Fibroblast of villous mesenchyme (primary cell): ENCODE measurements at regions not wholly inside any gene's neighbourhood (a gene's known extent, or its start where the extent isn't known, plus 50 kb on each side); places are given as distances from the start of the nearest gene placed in this dataset.

Source experiments
- DNase-seq: peaks from one replicate; pipeline ENCODE4 v3.0.0-alpha.2; 2010; ENCODE audit warnings: low read depth
- H3K4me3 ChIP-seq: 2 replicates; pipeline ENCODE4 v1.5.1; 2011; ENCODE audit warnings: low read depth, mild to moderate bottlenecking, low read length
- TF ChIP-seq, protein P1 (sequence below): IDR thresholded peaks from 2 replicates; pipeline ENCODE4 v1.5.1; 2012; ENCODE audit warnings: low read depth, mild to moderate bottlenecking, low read length; ENCODE audit not compliant: insufficient read depth

- no peak for DNase-seq
- no peak overlapping the region for H3K4me3 ChIP-seq
- TF ChIP-seq, protein P1, sequence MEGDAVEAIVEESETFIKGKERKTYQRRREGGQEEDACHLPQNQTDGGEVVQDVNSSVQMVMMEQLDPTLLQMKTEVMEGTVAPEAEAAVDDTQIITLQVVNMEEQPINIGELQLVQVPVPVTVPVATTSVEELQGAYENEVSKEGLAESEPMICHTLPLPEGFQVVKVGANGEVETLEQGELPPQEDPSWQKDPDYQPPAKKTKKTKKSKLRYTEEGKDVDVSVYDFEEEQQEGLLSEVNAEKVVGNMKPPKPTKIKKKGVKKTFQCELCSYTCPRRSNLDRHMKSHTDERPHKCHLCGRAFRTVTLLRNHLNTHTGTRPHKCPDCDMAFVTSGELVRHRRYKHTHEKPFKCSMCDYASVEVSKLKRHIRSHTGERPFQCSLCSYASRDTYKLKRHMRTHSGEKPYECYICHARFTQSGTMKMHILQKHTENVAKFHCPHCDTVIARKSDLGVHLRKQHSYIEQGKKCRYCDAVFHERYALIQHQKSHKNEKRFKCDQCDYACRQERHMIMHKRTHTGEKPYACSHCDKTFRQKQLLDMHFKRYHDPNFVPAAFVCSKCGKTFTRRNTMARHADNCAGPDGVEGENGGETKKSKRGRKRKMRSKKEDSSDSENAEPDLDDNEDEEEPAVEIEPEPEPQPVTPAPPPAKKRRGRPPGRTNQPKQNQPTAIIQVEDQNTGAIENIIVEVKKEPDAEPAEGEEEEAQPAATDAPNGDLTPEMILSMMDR: no peak
Observed at GRCh38 chr16:80233097-80233835, 307.5 kb upstream of the DYNLRB2 start.

DNA sequence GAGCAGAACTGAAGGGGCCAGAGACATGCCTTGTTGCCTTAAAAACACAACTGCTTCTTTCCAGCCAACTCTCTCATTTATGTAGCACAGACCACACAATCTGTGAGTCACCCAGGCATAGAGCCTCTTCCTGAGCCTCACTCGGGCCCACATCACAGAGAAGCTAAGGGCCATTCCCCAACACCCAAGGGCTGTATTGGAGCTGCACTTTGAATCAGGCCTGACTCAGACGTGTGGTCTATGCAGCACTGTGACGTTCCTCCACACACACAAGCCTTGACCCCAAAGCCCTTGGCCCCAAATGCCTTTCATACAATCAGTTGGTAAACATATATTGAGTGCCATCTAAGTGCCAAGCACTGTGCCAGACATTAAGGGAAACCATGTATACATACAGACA lies 308.9 kb upstream of the DYNLRB2 start:
- no peak overlapping the region for H3K4me3 ChIP-seq
- DNase-seq: peak; percentile 10
- TF ChIP-seq, protein P1: no peak

- DNase-seq: peak; percentile 13
- no peak overlapping the region for H3K4me3 ChIP-seq
- TF ChIP-seq, protein P1: no peak
Observed at GRCh38 chr16:80231121-80231520, 309.7 kb upstream of the DYNLRB2 start.

- TF ChIP-seq, protein P1: no peak
- DNase-seq: no peak
- no peak overlapping the region for H3K4me3 ChIP-seq
Observed at GRCh38 chr16:80230328-80231120, 310.3 kb upstream of the DYNLRB2 start.

- no peak overlapping the region for H3K4me3 ChIP-seq
- DNase-seq: no peak
- TF ChIP-seq, protein P1: no peak
Observed at GRCh38 chr16:80226499-80226898, 314.3 kb upstream of the DYNLRB2 start.

DNA sequence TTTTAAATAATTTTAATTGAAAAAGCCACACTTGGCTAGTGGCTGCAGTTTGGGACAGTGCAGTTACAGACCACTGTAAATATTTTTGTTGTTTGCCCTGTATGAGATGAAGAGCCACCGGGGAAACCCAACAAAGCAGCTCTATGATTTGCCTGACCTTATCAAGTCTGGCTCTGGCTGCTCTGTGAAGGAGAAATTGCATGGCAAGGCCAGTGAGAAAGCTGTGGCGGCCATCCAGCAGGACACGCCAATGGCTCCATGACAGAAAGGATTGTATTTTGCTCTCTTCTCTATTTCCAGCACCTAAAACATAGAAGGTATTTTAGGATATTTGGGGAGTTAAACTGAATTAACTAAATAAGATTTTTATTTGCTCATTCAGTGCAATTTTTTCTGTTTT lies 330.0 kb upstream of the DYNLRB2 start:
- TF ChIP-seq, protein P1: no peak
- no peak for DNase-seq

DNA sequence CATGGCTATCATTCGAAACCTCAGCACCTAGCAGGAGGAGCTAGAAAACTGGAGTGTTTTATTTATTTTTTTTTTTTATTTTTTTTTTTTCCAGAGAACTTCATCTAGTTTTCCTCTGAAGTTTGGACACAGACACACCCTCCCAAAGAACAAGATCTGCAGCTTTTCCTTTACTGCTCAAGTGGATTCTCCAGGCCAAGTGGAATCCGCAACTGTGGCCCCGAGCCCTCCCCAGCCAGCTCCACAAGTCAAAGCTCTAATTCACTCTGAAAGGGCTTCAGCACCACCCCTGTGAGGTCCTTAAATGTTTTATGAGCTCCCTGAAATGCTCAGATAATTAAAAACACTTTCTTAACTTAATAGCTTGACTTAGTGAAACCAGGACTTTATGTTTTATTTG lies 332.1 kb upstream of the DYNLRB2 start:
- TF ChIP-seq, protein P1: no peak
- H3K4me3 ChIP-seq: no peak overlapping the region
- DNase-seq: no peak

More for the DNA sequence above, 330.0 kb upstream of the DYNLRB2 start:
- H3K4me3 ChIP-seq: no peak overlapping the region
